ENCODE measurements at regions not wholly inside any gene's neighbourhood (a gene's known extent, or its start where the extent isn't known, plus 50 kb on each side); places are given as distances from the start of the nearest gene placed in this dataset.

GRCh38 chr15:38894243-38894948 lies 329.8 kb upstream of the RASGRP1 start:
- no peak for DNase-seq

GRCh38 chr15:38895326-38896255 lies 331.0 kb upstream of the RASGRP1 start:
- DNase-seq = no peak

- DNase-seq = no peak
These were observed 332.0 kb upstream of the RASGRP1 start for GRCh38 chr15:38896647-38897046.

- DNase-seq = no peak
These were observed 332.9 kb upstream of the RASGRP1 start for GRCh38 chr15:38897551-38897950.

- no peak for DNase-seq
These were observed 333.6 kb upstream of the RASGRP1 start for GRCh38 chr15:38898236-38898635.

- DNase-seq = no peak
These were observed 334.7 kb upstream of the RASGRP1 start for GRCh38 chr15:38899300-38899699.

- no peak for DNase-seq
These were observed 339.7 kb upstream of the RASGRP1 start for GRCh38 chr15:38904298-38904697.

- no peak for DNase-seq
These were observed 341.0 kb upstream of the RASGRP1 start for GRCh38 chr15:38905632-38906031.

- no peak for DNase-seq
These were observed 356.4 kb upstream of the RASGRP1 start for GRCh38 chr15:38920966-38921365.

- no peak for DNase-seq
These were observed 356.9 kb upstream of the RASGRP1 start for GRCh38 chr15:38921471-38921870.

- no peak for DNase-seq
These were observed 363.8 kb upstream of the RASGRP1 start for GRCh38 chr15:38928431-38928830.

- DNase-seq = no peak
These were observed 366.4 kb upstream of the RASGRP1 start for GRCh38 chr15:38930851-38931572.

- no peak for DNase-seq
These were observed 376.9 kb upstream of the RASGRP1 start for GRCh38 chr15:38941399-38941953.

- DNase-seq = no peak
These were observed 379.9 kb upstream of the RASGRP1 start for GRCh38 chr15:38944536-38944935.

- DNase-seq = no peak
These were observed 381.1 kb upstream of the RASGRP1 start for GRCh38 chr15:38945551-38946298.

GRCh38 chr15:38954090-38954489 lies 389.5 kb upstream of the RASGRP1 start:
- no peak for DNase-seq

- no peak for DNase-seq
These were observed 396.8 kb upstream of the RASGRP1 start for GRCh38 chr15:38961456-38961855.

GRCh38 chr15:38961931-38962330 lies 397.3 kb upstream of the RASGRP1 start:
- no peak for DNase-seq

GRCh38 chr15:38972831-38973230 lies 408.2 kb upstream of the RASGRP1 start:
- no peak for DNase-seq

- no peak for DNase-seq
These were observed 410.8 kb upstream of the RASGRP1 start for GRCh38 chr15:38975282-38975990.

- no peak for DNase-seq
These were observed 426.5 kb upstream of the RASGRP1 start for GRCh38 chr15:38991126-38991525.

GRCh38 chr15:38991701-38992100 lies 427.1 kb upstream of the RASGRP1 start:
- no peak for DNase-seq
